GM12892 (cell line): ENCODE measurements at regions not wholly inside any gene's neighbourhood (a gene's known extent, or its start where the extent isn't known, plus 50 kb on each side); places are given as distances from the start of the nearest gene placed in this dataset.

ENCODE experiments used
- POLR2A ChIP-seq: IDR thresholded peaks from 2 replicates; pipeline ENCODE4 v1.6.1; 2011; ENCODE audit warnings: low read depth, low read length, control low read depth
- POLR2AphosphoS5 ChIP-seq: IDR thresholded peaks from 2 replicates; pipeline ENCODE4 v1.6.1; 2011; ENCODE audit warnings: low read depth, low read length, control low read depth
- TAF1 ChIP-seq: IDR thresholded peaks from 2 replicates; pipeline ENCODE4 v1.6.1; 2011; ENCODE audit warnings: low read depth, mild to moderate bottlenecking, control low read depth, low read length, borderline replicate concordance

DNA sequence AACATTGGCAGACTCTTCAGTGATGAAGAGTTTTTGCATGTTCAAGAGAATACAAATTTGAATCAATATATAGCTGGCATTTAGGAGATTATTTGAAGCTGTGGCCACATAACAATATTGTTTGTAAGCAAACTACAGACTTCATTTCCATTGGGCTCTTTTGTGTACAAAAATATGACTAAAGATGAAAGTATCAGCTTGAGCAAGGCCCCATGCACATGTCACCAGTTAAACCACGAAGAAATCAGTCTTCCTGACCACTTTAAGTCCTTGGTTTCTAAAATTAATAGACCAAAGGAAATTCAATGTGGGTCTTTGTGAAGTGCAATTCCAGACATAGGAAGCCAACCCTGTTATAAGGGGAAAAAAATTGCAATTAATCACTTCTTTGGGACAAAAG is 1664.6 kb upstream of the ADGRL3 start:
- no peak for TF ChIP-seq POLR2A
- TF ChIP-seq POLR2AphosphoS5: no peak
- no peak for TF ChIP-seq TAF1
